HG02798 (cell line): ENCODE measurements at regions not wholly inside any gene's neighbourhood (a gene's known extent, or its start where the extent isn't known, plus 50 kb on each side); places are given as distances from the start of the nearest gene placed in this dataset.
"Not testable (repeated sequence)": the region's sequence is repeated elsewhere in the genome, so short reads cannot be mapped to it uniquely, and the experiment has no call there.

Experiments used
- ATAC-seq: cut with Tn5 transposase; IDR thresholded peaks from one replicate; pipeline ENCODE4 v1.9.1; 2021; ENCODE audit warnings: mild to moderate bottlenecking; ENCODE audit not compliant: unreplicated experiment, poor library complexity

DNA sequence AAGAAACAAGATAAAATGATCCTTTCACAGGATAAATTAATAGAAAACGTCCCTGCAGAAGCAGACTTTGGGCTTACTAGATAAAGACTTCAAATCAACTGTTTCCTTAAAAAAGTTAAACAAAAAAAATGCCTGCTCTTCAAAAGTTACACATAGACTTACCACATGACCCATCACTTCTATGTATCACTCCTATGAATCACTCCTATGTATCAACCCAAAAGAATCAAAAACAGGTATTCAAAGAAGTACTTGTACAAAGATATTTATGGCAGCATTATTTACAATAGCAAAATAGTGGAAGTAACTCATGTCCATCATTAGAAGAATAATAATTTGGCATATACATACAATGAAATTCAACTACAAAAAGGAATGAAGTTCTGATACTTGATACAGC lies 56.3 kb upstream of the PRDM9 start:
- ATAC-seq: no peak

DNA sequence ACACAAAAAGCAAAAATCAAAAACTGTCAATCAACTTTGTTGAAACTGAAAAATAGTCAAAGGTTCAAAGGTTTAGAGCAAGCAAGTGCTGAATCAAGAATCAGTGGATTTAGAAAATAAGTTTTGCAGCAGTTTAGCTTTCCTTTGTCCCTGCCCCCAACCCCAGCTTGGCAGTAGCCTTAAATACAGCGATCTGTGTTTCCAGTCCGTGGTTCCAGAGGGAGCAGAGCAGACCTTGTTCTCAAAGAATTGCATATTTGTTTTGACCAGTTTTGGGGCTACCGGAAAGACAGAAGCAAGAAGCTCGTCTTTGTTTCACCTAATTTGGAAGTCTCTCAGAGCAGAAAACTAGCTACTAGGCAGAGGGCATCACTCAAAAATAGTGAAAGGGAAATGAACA lies 57.2 kb upstream of the PRDM9 start:
- no peak for ATAC-seq

DNA sequence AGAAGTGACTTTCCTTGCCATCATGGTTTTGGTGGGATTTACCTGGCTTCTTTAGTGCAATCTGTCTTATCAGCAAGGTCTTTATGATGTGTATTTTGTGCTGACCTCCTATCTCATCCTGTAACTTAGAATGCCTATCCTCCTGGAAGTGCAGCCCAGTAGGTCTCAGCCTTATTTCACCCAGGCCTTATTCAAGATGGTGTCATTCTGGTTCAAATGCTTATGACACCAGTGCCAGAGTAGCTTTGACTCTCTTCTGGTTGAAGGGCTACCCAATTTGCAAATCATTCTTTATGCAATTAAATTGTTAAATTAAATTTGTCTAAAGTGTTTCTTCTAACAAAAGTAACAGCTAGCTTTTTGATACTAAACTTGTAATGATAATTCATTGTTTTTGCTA lies 58.8 kb upstream of the PRDM9 start:
- no peak for ATAC-seq

DNA sequence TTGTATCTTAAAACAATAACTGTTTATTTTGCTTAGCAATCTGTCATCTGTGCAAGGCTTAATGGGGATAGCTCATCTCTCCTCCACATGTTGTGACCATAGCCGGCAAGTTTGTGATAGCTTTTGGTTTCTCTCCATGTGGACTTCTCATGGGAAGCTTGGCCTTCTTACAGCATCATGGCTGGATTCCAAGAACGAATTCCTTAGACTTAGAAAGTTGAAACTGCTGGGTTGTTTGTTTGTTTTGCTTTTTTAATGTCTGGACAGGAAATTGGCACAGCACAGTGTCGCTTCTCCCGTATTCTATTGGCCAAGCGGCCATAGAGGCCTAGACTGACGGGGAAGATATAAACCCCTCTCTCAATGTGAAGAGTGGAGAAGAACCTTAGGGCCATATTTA lies 61.0 kb upstream of the PRDM9 start:
- no peak for ATAC-seq

DNA sequence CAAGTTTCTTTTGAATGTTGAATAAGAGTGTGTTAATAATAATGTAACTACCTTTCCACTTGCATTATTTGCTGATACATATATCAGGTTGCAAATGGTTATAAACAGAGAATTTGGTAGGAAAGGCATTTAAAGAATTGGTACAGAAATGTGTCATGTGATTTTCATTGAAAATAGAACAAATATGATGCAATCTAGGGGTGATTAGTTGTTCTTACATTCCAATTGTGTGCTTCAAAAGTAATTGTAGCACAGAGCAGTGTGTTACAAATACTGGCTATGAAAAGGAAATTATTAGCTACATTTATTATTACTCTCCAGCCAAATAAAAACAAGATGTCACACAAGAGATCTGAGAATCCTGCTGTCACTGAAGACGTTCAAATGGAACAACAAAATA lies 61.8 kb upstream of the PRDM9 start:
- no peak for ATAC-seq

DNA sequence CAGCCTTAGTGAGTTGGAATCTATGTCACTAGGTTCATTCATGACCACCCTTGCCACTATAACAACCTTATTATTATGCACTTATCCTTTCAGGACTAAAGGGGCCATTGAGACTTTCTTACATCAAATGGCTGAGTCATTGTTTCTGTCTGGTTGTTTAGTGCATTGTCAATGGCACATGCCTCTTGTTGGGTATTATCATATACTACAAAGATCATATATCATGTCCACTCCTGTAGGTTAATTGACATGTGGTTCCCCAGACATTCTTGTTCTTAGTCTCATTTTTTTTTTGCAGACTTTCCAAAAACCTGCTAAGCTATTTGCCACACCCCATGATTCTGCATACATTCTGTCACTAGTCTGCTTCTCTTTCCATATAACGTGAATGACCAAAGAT lies 66.7 kb upstream of the PRDM9 start:
- no peak for ATAC-seq

DNA sequence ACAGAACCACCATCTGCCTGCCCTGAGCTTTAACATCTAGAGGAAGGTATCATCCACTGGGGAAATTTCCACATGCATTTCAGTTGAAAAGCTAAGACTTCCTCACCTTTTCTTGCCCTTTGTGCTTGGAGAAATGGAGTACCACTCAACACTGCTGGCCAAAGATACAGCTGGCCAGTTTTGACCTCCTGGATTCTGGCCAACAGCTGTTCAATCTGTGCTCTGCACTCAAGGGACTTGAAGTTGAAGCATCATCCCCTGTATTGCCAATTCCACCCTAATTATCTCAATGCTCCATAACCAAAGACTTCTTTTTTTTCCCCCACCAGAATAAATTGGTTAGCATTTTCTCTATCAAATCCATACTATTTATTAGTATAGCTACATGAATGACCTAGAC lies 70.4 kb upstream of the PRDM9 start:
- ATAC-seq: no peak

DNA sequence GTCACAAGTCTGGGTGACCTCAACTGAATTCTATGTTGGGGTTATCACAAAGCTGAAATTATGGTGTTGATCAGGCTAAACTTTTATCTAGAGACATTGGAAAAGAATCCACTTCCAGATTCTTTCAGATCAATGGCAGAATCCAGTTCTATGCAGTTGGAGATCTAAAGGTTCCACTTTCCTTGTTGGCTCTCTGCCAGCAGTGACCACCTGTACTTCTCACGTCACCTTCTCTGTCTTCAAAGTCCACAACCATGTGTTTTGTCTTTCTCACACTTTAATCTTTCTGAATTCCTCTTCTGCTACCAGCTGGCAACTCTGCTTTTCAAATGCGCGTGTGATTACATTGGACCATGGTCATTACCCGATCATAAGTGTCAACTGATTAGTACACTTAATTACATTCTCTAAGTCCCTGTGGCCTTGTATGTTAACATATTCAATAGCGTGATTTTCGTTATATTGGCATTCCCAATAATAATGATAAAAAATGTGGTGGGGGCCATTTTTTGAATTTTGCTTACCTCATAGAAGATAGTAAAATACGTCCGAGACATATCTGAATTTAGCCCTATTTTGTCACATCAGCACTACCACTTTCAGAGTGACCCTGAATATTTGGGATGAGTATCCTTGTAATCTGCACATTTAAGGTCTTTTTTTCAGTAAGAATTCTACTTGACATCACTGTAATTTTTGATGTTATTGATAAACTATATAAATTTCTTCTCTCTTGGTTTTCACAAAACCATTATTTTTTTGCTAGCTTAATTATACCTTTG lies 73.7 kb upstream of the PRDM9 start:
- ATAC-seq: no peak

DNA sequence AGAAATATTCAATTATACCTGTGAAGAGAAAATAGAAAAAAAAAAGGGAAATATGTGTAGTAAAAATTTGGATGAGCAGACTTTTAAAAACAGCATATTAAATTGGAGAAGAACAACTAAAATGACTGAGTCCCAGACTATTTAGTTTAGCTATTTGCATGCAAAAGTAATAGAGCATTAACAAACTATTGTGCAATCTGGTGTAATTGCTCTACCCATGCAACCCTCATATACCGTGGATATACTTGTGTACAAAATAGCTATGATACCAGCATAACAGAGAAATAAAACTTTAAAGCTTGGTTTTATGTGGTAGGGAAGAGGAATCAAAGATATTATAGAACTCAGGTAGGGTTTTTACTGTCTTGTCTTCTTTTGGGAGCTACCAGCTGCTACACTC lies 78.7 kb upstream of the PRDM9 start:
- no peak for ATAC-seq

DNA sequence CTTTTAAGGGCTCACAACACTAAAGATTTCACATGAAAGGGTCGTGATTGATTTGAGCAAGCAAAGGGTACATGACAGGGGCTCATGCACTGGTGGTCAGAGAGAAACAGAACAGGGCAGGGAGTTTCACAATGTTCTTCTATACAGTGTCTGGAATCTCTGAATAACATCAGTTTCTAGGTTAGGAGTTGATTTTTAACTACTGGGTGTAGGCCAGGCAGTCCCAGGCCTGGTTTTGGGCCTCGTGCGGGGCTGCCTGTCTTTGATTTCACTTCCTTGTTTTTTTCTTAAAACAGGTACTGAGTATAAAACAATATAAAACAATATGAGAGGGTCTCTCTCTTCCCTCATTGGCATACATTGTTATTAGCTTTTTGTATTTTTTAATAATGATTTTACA lies 87.2 kb upstream of the PRDM9 start:
- ATAC-seq: not testable (repeated sequence)

DNA sequence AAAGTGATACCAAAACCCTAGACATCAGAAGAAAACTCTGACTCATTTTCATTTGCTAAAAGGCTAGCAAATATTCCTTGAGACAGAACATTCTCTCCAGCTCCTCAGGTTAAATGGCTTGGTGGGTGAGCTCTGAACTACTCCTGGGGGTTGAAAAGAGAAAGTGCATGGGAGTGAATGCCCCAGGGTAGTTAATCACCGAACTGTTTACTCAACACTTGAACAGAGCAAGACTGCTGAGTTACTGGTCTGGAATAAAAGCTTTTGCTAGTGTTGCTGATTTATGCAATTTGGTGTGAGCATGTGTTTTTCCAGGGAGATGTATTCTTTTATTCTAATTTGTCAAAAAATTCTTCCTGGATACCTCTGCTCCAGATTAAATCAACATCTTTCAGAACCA lies 88.3 kb upstream of the PRDM9 start:
- ATAC-seq: no peak

DNA sequence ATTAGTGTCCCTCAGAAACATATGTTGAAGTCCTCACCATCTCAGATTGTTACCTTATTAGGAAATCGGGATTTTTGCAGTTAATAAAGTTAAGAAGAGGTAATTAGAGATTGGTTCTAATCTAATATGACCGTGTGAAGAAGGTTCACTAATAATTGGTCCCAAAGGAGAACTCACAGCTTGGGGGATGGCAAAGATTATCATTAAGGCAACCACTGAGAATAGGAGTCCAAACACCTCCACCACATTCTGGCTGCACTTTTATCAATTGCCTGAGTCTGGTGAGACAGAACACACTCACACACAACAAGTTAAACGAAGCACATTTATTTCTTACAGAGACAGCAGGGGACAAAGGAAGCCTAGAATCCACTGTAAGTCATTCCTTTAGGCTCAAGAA lies 94.9 kb upstream of the PRDM9 start:
- no peak for ATAC-seq

DNA sequence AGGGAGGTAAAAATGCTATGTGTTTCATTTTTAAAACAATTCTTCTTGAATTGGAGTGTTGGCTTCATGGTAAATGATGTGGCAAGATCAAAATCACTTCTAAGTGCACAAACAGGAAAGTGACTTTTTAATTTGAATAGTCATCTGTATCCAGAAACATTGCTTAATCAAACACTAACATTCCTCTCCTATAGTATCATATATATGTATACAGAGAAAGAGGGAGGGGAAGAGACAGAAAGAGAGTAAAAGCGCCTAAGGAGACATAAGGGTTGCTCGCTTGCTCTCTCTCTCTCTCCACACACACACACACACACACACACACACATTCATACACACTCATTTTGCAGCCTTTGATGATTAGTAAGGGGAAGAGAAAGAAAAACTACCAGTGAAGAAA lies 95.4 kb upstream of the PRDM9 start:
- ATAC-seq: no peak

DNA sequence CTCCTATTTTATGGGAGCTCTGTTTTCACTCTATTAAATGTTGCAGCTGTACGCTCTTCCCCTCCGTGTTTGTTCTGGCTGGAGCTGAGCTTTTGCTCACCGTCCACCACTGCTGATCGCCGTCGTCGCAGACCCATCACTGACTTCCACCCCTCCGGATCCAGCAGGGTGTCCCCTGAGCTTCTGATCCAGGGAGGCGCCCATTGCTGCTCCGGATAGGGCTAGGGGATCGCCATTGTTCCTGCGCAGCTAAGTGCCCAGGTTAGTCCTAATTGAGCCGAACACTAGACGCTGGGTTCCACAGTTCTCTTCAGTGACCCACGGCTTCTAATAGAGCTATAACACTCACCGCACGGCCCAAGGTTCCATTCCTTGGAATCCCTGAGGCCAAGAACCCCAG lies 96.2 kb upstream of the PRDM9 start:
- no peak for ATAC-seq

DNA sequence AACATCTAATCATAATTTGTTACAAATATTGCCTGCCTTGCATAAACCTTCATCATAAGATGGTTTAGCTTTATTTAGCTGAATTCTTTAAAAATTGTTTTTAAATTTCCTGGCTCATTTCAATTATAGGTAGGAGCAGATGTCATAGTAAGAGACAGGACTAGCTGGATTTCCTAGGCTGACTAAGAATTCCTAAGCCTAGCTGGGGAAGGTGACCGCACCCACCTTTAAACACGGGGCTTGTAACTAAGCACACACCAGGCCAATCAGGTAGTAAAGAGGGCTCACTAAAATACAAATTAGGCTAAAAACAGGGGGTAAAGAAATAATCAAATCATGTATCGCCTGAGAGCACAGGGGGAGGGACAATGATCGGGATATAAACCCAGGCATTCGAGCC lies 96.6 kb upstream of the PRDM9 start:
- ATAC-seq: not testable (repeated sequence)

DNA sequence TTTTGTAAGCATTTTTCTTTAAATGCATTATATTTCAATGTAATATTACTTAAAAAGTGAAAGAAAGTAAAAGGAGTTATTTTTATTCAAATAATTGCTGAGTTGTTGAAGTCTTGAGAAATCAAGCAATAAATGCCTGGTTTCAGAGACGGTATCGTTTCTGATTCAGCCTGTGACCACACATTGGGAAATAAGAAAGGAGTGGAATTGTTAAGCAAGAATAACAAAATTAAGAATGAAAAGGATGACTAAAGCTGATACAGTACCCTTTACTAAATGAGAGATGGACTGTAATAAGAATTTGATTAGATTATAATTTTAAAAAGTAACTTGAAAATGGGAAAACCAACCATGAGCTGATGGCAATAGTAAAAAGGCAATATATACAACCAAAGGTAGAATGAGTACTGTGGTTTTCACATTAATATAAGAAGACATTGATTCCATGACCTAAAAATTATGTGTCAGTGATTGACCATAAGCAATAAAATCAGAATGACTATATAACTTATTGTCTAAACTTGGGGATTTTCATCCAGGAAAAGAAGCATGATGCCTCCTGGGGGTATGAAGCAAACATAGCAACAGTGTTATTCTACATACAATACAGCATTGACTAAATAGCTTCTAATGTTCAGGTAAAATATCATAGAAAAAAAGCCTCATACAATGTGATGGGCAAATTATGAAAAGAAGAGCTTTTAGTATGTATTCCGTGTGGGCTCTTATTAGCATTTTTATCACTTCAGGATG lies 101.9 kb upstream of the PRDM9 start:
- no peak for ATAC-seq

DNA sequence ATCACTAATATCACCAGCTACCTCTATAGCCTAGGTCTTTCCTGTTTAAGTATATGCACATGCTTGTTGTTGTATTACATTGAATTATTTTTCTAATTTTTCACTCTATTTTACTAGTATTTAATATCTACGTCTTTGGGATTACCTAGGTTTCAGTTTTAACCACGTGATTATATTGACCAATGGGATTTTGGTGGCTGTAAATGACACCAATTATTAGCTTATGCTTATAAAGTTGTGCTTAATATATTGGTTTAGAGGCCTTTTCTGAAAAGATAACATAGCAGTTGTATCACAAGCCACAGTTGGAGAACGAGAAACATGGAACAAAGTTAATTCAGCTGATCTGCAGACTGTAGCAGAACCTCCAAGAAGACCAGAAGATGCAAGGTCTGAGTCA lies 104.8 kb upstream of the PRDM9 start:
- ATAC-seq: no peak

DNA sequence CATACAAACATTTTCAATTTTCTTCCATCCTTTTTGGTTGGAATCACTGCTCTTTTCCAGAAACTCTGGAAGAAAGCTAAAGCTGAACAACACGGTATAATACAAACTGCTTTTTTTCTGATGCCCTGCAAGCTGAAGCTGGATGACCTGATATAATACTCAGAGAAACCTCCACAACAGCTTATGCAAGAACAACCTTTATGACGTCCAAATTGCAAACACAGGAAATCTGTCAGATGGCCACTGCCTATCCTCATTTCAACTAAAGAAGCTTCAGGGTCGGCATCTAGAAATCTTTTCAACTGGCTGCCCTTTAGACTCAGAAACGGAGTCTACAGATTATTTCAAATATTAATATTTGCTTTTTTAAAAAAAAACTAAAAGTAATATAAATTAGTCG lies 106.5 kb upstream of the PRDM9 start:
- no peak for ATAC-seq

DNA sequence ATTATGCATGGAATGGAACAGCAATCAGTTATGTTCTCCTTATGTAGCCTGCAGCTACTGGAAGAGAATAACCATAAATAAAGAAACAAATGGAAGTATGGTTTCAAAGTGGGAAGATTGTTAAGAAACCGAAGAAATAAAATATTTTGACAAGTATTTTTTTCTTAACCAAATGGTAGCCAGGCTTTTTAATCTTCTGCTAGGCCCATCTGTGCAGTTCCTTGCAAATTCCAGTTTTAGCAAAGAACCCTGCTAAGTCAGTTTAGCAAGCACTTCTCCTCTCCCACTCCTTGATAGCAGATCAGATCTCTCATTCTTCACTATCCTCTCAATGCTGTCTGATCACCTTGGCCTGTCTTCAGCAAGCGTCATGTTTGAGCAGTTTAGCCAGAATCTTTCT lies 111.1 kb upstream of the PRDM9 start:
- ATAC-seq: no peak

DNA sequence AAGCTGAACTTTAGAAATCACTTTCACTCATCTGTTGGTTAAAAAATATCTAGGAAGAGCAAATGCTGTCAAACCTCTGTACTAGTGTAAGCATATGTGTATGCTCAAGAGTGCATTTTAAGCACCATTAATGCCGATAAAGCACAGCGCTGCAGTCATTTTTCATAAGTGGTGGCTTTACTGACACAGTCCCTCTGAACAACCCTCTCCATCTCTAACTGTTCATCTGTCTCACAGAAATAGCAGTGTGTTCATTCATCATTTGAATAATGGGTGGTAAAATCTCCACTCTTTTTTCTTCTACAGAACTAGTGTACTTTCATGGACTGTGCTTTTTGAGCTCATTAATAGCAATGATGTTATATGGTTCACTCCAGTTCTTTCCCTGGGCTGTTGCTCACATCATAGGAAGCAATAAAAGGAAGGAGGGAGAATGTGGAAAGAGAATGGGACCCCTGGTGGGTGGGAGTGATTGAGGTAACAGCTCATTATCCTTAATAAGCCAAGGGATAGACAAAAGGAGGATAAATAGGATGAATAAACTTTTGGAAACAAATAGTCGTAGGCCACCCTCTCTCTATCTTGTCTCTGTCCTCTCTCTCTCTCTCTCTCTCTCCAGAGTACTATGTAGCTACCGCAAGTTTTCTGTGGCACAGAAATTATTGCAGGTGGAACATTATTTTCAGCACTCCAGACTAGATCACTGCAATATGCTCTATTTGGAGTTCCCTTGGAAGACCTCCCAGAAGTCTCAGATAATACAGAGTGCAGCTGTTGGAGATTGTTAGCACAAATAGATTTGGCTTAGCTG lies 117.9 kb upstream of the PRDM9 start:
- ATAC-seq: no peak

DNA sequence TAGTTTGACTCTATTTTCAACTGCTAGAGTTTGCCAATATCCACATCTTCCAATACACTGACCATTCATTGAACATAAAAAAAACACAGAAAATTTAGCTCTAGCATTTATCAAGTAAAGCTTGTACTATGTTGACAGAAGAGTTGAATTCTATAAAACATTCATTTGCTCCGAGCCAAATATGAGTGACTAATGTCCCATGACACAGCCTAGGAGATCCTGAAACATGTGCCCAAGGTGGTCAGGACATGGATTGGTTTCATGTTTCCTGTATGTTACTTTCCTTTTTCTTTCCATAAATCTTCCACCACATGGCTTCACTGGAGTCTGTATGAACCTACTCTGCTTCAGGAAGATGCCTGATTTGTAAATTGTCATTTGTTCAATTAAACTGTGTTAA lies 122.4 kb upstream of the PRDM9 start:
- no peak for ATAC-seq
